ENCODE measurements at regions not wholly inside any gene's neighbourhood (a gene's known extent, or its start where the extent isn't known, plus 50 kb on each side); places are given as distances from the start of the nearest gene placed in this dataset.
"Not testable (repeated sequence)": the region's sequence is repeated elsewhere in the genome, so short reads cannot be mapped to it uniquely, and the experiment has no call there.

DNA sequence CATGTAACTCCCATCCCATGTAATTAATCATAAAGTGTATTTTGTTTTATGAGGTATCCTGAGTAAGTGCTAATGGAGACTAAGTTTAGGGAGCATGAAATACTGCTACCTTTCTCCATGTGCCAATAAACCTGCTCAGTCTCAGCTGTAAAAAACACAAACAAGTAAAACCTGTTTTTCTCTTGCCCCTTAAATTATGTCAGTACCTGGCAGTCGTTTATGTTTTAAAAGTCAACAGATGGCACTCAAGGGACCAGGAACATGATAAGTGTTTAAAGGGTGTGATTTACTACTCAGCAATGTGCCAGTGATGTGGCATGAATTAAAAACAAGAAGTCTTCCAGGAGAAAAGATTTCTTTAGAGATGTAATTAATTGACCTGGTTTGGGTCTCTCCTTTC is 74.9 kb upstream of the FOLH1 start:
- ATAC-seq (ENCODE audit: low read depth); H3K36me3 ChIP-seq (replicated peaks in 1 of 2; ENCODE audit: control extremely low read depth in 1 of 2, control insufficient read depth in 1 of 2, extremely low read depth in 1 of 2, insufficient read depth in 2 of 2, low read length in 1 of 2); H3K4me3 Mint-ChIP-seq; H3K9me3 ChIP-seq (ENCODE audit: control extremely low read depth in 1 of 3, control insufficient read depth in 2 of 3, insufficient read depth in 1 of 3, low read length in 2 of 3); H3K79me2 ChIP-seq (ENCODE audit: control insufficient read depth, insufficient read depth, low read length); H4K20me1 ChIP-seq (ENCODE audit: control insufficient read depth, insufficient read depth, low read length, poor library complexity, severe bottlenecking); H3K4me3 ChIP-seq (ENCODE audit: control extremely low read depth in 1 of 5, extremely low read depth in 1 of 5, insufficient read depth in 1 of 5, low read depth in 2 of 5, low read length in 4 of 5); CTCF ChIA-PET; H3K9me3 Mint-ChIP-seq (ENCODE audit: insufficient read depth); H2AFZ ChIP-seq (ENCODE audit: insufficient read depth, low read depth, low read length, poor library complexity, severe bottlenecking); H3K4me1 ChIP-seq (ENCODE audit: control insufficient read depth in 2 of 2, insufficient read depth in 2 of 2, low read length in 2 of 2); H3K4me1 Mint-ChIP-seq; intact Hi-C loops (cut with micrococcal nuclease); H3K27me3 Mint-ChIP-seq; DNase-seq; H3K27me3 ChIP-seq (replicated peaks in 1 of 4; ENCODE audit: control extremely low read depth in 1 of 4, control insufficient read depth in 3 of 4, insufficient read depth in 4 of 4, low read length in 3 of 4); H3K4me2 ChIP-seq (replicated peaks; ENCODE audit: low read depth, low read length, poor library complexity, severe bottlenecking); POLR2A ChIA-PET; H3K27ac ChIP-seq (ENCODE audit: low read length in 2 of 2); H3K27ac Mint-ChIP-seq; H3K9ac ChIP-seq (ENCODE audit: low read length): not testable (repeated sequence)
- 14% methylated on average over 1 of the region's 1 CpG for WGBS (ENCODE audit: insufficient coverage)

DNA sequence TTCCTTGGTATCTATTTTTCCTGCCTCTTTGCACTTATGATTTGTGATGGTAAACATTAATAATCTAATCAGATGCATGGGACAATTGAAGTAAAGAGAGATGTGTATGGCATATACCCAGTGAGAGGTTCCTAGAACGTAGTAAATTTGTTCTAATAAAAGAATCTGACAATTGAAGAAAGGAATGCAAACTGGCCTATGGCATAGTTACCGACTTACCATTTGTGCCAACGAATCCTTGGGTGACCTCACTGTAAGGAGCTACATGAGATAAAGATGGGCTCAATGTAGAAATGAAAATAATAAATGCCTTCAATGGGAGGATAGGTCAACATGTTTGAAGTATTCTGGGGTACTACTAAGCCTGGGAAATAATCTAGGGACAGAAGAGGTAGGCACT is 73.7 kb upstream of the FOLH1 start:
- CTCF ChIA-PET; H4K20me1 ChIP-seq (ENCODE audit: control insufficient read depth, insufficient read depth, low read length, poor library complexity, severe bottlenecking); intact Hi-C loops (cut with micrococcal nuclease); H3K9ac ChIP-seq (ENCODE audit: low read length); POLR2A ChIA-PET; H3K4me2 ChIP-seq (replicated peaks; ENCODE audit: low read depth, low read length, poor library complexity, severe bottlenecking); H2AFZ ChIP-seq (ENCODE audit: insufficient read depth, low read depth, low read length, poor library complexity, severe bottlenecking); H3K9me3 ChIP-seq (ENCODE audit: control extremely low read depth in 1 of 3, control insufficient read depth in 2 of 3, insufficient read depth in 1 of 3, low read length in 2 of 3); H3K27ac Mint-ChIP-seq; ATAC-seq (ENCODE audit: low read depth); H3K79me2 ChIP-seq (ENCODE audit: control insufficient read depth, insufficient read depth, low read length); H3K9me3 Mint-ChIP-seq (ENCODE audit: insufficient read depth); DNase-seq; H3K4me3 Mint-ChIP-seq; H3K27me3 ChIP-seq (replicated peaks in 1 of 4; ENCODE audit: control extremely low read depth in 1 of 4, control insufficient read depth in 3 of 4, insufficient read depth in 4 of 4, low read length in 3 of 4); H3K27ac ChIP-seq (ENCODE audit: low read length in 2 of 2); H3K4me1 ChIP-seq (ENCODE audit: control insufficient read depth in 2 of 2, insufficient read depth in 2 of 2, low read length in 2 of 2); H3K4me3 ChIP-seq (ENCODE audit: control extremely low read depth in 1 of 5, extremely low read depth in 1 of 5, insufficient read depth in 1 of 5, low read depth in 2 of 5, low read length in 4 of 5); H3K27me3 Mint-ChIP-seq; H3K36me3 ChIP-seq (replicated peaks in 1 of 2; ENCODE audit: control extremely low read depth in 1 of 2, control insufficient read depth in 1 of 2, extremely low read depth in 1 of 2, insufficient read depth in 2 of 2, low read length in 1 of 2); H3K4me1 Mint-ChIP-seq: not testable (repeated sequence)
- WGBS (ENCODE audit: insufficient coverage), result no CpG with 5 or more reads among the region's 3 CpGs

DNA sequence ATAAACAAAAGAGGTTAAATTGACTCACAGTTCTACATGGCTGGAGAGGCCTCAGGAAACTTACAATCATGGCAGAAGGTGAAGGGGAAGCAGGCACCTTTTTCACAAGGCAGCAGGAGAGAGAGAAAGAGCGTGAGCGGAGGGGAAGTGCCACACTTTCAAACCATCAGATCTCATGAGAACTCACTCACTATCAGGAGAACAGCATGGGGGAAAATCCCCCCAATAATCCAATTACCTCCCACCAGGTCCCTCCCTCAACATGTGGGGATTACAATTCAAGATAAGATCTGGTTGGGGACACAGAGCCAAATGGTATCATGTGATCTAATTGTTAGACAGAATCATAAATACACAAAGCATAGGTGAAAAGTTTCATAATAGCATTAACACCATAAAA is 69.5 kb upstream of the FOLH1 start:
- H3K27me3 ChIP-seq (replicated peaks in 1 of 4; ENCODE audit: control extremely low read depth in 1 of 4, control insufficient read depth in 3 of 4, insufficient read depth in 4 of 4, low read length in 3 of 4); intact Hi-C loops (cut with micrococcal nuclease); H3K36me3 ChIP-seq (replicated peaks in 1 of 2; ENCODE audit: control extremely low read depth in 1 of 2, control insufficient read depth in 1 of 2, extremely low read depth in 1 of 2, insufficient read depth in 2 of 2, low read length in 1 of 2); ATAC-seq (ENCODE audit: low read depth); H3K27ac Mint-ChIP-seq; H3K4me1 Mint-ChIP-seq; H3K27ac ChIP-seq (ENCODE audit: low read length in 2 of 2); H3K9me3 Mint-ChIP-seq (ENCODE audit: insufficient read depth); CTCF ChIA-PET; H3K9ac ChIP-seq (ENCODE audit: low read length); H3K4me1 ChIP-seq (ENCODE audit: control insufficient read depth in 2 of 2, insufficient read depth in 2 of 2, low read length in 2 of 2); H3K79me2 ChIP-seq (ENCODE audit: control insufficient read depth, insufficient read depth, low read length); H3K4me3 Mint-ChIP-seq; H3K27me3 Mint-ChIP-seq; DNase-seq; H4K20me1 ChIP-seq (ENCODE audit: control insufficient read depth, insufficient read depth, low read length, poor library complexity, severe bottlenecking); H3K4me2 ChIP-seq (replicated peaks; ENCODE audit: low read depth, low read length, poor library complexity, severe bottlenecking); H3K9me3 ChIP-seq (ENCODE audit: control extremely low read depth in 1 of 3, control insufficient read depth in 2 of 3, insufficient read depth in 1 of 3, low read length in 2 of 3); POLR2A ChIA-PET; H2AFZ ChIP-seq (ENCODE audit: insufficient read depth, low read depth, low read length, poor library complexity, severe bottlenecking); H3K4me3 ChIP-seq (ENCODE audit: control extremely low read depth in 1 of 5, extremely low read depth in 1 of 5, insufficient read depth in 1 of 5, low read depth in 2 of 5, low read length in 4 of 5): not testable (repeated sequence)
- no CpG with 5 or more reads among the region's 2 CpGs for WGBS (ENCODE audit: insufficient coverage)
